HL-60 (cell line): ENCODE measurements at regions not wholly inside any gene's neighbourhood (a gene's known extent, or its start where the extent isn't known, plus 50 kb on each side); places are given as distances from the start of the nearest gene placed in this dataset.

Experiments used
- GABPA ChIP-seq: IDR thresholded peaks from 2 replicates; pipeline ENCODE4 v1.6.1; 2012; ENCODE audit warnings: low read depth
- POLR2AphosphoS5 ChIP-seq: IDR thresholded peaks from 2 replicates; pipeline ENCODE4 v1.6.1; 2012; ENCODE audit warnings: low read depth
- REST ChIP-seq: IDR thresholded peaks from 2 replicates; pipeline ENCODE4 v1.6.1; 2012; ENCODE audit warnings: low read depth; ENCODE audit not compliant: insufficient replicate concordance
- TF ChIP-seq, protein P1 (sequence below): IDR thresholded peaks from one replicate; pipeline ENCODE4 v1.5.1; 2011; ENCODE audit warnings: low read length, control low read depth, inconsistent platforms; ENCODE audit not compliant: insufficient read depth

DNA sequence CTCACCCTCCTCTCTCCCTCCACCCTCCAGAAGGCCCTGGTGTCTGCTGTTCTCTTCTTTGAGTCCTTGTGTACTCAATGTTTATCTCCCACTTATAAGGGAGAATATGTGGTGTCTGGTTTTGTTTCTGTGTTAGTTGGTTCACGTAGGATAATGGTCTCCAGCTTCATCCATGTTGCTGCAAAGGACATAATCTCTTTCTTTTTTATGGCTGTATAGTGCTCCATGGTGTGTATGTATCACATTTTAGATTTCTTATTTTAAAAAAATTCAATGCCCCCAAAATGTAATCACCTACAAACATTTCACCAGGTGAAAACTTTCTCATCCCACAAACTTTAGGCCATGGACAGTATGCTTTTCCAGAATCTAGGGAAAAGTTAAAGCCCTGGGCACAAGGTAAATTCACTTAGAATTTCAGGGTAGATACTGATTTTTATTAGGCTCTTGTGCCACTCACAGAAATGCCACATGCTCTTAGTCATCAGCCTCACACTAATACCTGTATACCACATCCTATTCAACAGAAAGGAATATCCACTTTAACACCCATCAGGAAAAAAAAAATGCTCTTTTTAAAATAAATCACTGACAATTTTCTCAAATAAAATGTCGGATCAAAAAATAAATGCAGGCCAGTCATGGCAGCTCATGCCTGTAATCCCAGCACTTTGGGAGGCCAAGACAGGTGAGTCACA is 104.8 kb upstream of the ENPP6 start:
- TF ChIP-seq, protein P1, sequence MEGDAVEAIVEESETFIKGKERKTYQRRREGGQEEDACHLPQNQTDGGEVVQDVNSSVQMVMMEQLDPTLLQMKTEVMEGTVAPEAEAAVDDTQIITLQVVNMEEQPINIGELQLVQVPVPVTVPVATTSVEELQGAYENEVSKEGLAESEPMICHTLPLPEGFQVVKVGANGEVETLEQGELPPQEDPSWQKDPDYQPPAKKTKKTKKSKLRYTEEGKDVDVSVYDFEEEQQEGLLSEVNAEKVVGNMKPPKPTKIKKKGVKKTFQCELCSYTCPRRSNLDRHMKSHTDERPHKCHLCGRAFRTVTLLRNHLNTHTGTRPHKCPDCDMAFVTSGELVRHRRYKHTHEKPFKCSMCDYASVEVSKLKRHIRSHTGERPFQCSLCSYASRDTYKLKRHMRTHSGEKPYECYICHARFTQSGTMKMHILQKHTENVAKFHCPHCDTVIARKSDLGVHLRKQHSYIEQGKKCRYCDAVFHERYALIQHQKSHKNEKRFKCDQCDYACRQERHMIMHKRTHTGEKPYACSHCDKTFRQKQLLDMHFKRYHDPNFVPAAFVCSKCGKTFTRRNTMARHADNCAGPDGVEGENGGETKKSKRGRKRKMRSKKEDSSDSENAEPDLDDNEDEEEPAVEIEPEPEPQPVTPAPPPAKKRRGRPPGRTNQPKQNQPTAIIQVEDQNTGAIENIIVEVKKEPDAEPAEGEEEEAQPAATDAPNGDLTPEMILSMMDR, result no peak
- TF ChIP-seq POLR2AphosphoS5 (no peak), GABPA (no peak), REST (no peak)
